NCI-H1436 (cell line): ENCODE measurements at regions not wholly inside any gene's neighbourhood (a gene's known extent, or its start where the extent isn't known, plus 50 kb on each side); places are given as distances from the start of the nearest gene placed in this dataset.

Source experiments
- DNase-seq: peaks from one replicate; lab custom pipeline; 2025; lab: John Stamatoyannopoulos, UW

- no peak for DNase-seq
Observed at GRCh38 chr2:146678516-146678915, 1166.3 kb upstream of the ACVR2A start.

- DNase-seq: no peak
Observed at GRCh38 chr2:146677280-146677679, 1167.5 kb upstream of the ACVR2A start.

GRCh38 chr2:146669735-146670134 lies 1175.1 kb upstream of the ACVR2A start:
- no peak for DNase-seq

- DNase-seq: no peak
Observed at GRCh38 chr2:146666340-146666739, 1178.5 kb upstream of the ACVR2A start.

- DNase-seq: no peak
Observed at GRCh38 chr2:146665800-146666199, 1179.0 kb upstream of the ACVR2A start.

GRCh38 chr2:146661473-146662096 lies 1183.2 kb upstream of the ACVR2A start:
- peak; percentile 47 for DNase-seq

GRCh38 chr2:146659976-146660375 lies 1184.9 kb upstream of the ACVR2A start:
- DNase-seq: no peak

- DNase-seq: no peak
Observed at GRCh38 chr2:146652311-146652710, 1192.5 kb upstream of the ACVR2A start.

- DNase-seq: no peak
Observed at GRCh38 chr2:146651361-146651760, 1193.5 kb upstream of the ACVR2A start.

- DNase-seq: no peak
Observed at GRCh38 chr2:146642066-146642465, 1202.8 kb upstream of the ACVR2A start.

- no peak for DNase-seq
Observed at GRCh38 chr2:146634230-146635097, 1210.4 kb upstream of the ACVR2A start.

- no peak for DNase-seq
Observed at GRCh38 chr2:146633159-146633558, 1211.7 kb upstream of the ACVR2A start.

- no peak for DNase-seq
Observed at GRCh38 chr2:146632707-146633106, 1212.1 kb upstream of the ACVR2A start.

GRCh38 chr2:146624430-146625160 lies 1220.2 kb upstream of the ACVR2A start:
- no peak for DNase-seq

- no peak for DNase-seq
Observed at GRCh38 chr2:146623771-146624170, 1221.1 kb upstream of the ACVR2A start.

- DNase-seq: no peak
Observed at GRCh38 chr2:146621656-146622055, 1223.2 kb upstream of the ACVR2A start.

- DNase-seq: peak; percentile 68
Observed at GRCh38 chr2:146615778-146616177, 1229.1 kb upstream of the ACVR2A start.

- DNase-seq: no peak
Observed at GRCh38 chr2:146608490-146608889, 1236.3 kb upstream of the ACVR2A start.

- no peak for DNase-seq
Observed at GRCh38 chr2:146604521-146604920, 1240.3 kb upstream of the ACVR2A start.

GRCh38 chr2:146602856-146603255 lies 1242.0 kb upstream of the ACVR2A start:
- DNase-seq: no peak

GRCh38 chr2:146602383-146602782 lies 1242.4 kb upstream of the ACVR2A start:
- no peak for DNase-seq

GRCh38 chr2:146598791-146599190 lies 1246.0 kb upstream of the ACVR2A start:
- no peak for DNase-seq

- DNase-seq: no peak
Observed at GRCh38 chr2:146597291-146597690, 1247.5 kb upstream of the ACVR2A start.
